ENCODE measurements at regions not wholly inside any gene's neighbourhood (a gene's known extent, or its start where the extent isn't known, plus 50 kb on each side); places are given as distances from the start of the nearest gene placed in this dataset.
A peak's percentile ranks its signal among the peaks of the same experiment; 100 is the strongest.

- H3K27ac ChIP-seq (ENCODE audit: low read depth), result no peak overlapping the region
- no peaks in the 10 kb centered on the region for H3K4me1 ChIP-seq (ENCODE audit: insufficient read depth)
- WGBS, result 35% methylated on average over 3 of the region's 3 CpGs
- no peak overlapping the region for H3K4me3 ChIP-seq (ENCODE audit: low read depth, low read length)
- H3K36me3 ChIP-seq (ENCODE audit: insufficient read depth), result no peaks in the 10 kb centered on the region
- DNase-seq (ENCODE audit: extremely low spot score), result peak; percentile 26
Measured at GRCh38 chr4:142983065-142983464, 137.0 kb upstream of the INPP4B start.

DNA sequence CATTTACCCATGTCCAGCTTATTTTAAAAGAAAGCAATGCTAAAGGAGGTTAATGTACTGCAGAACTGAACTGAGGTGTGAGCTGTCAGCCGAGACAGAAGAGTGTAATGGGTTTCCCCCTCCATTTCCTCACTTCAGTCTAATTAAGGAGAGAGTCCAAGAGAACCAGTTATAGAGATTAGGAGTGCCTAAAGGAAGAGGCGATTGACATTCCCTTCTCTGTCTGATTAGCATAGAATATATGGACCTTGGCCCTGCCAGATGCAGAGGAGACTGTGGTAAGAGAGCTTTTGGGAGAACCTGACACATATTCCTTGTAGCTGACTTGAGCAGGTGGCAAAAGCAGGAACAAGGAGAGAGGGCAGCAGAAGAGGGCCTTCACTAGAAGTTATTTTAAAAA is 137.5 kb upstream of the INPP4B start:
- H3K4me3 ChIP-seq (ENCODE audit: low read depth, low read length), result no peak overlapping the region
- no peak overlapping the region for H3K27ac ChIP-seq (ENCODE audit: low read depth)
- no peak for DNase-seq (ENCODE audit: extremely low spot score)
- no peaks in the 10 kb centered on the region for H3K36me3 ChIP-seq (ENCODE audit: insufficient read depth)
- WGBS, result 64% methylated on average over 2 of the region's 2 CpGs
- no peaks in the 10 kb centered on the region for H3K4me1 ChIP-seq (ENCODE audit: insufficient read depth)

DNA sequence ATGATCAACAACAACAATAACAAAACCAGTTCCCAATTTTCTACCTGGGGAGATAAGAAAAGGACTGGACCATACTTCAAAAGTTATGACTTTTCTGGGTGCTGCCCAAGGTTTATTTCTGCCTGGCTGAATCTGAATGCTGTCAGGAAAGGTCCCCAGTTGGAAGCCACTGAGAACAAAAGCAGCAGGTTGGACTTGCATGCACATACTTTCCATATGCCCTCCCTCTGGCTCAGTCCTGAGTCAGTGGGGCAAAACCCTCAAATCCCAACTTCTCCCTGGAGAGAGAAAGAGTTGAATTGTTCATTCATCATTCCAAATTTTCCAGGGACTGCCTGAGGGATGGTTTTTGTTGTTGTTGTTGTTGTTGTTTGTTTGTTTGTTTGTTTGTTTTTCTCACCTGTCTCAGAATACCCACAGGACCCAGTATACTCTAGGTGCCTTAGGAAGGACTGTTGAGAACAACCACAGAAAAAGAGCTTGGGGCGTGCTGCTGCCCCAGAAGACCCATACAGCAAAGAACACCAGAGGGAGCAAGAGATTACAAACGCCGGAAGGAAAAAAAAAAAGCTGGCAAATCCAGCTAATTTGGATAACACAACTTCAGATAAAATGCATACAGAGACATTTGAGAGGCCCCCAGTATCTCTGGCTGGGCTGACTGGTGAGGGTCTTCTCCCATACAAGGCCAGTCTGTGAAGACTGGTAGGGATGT is 138.9 kb upstream of the INPP4B start:
- no peak for DNase-seq (ENCODE audit: extremely low spot score)
- Histone ChIP-seq H3K36me3 (ENCODE audit: insufficient read depth) (no peaks in the 10 kb centered on the region), H3K4me1 (ENCODE audit: insufficient read depth) (no peaks in the 10 kb centered on the region), H3K27ac (ENCODE audit: low read depth) (no peak overlapping the region), H3K4me3 (ENCODE audit: low read depth, low read length) (no peak overlapping the region)
- WGBS, result 56% methylated on average over 3 of the region's 3 CpGs

DNA sequence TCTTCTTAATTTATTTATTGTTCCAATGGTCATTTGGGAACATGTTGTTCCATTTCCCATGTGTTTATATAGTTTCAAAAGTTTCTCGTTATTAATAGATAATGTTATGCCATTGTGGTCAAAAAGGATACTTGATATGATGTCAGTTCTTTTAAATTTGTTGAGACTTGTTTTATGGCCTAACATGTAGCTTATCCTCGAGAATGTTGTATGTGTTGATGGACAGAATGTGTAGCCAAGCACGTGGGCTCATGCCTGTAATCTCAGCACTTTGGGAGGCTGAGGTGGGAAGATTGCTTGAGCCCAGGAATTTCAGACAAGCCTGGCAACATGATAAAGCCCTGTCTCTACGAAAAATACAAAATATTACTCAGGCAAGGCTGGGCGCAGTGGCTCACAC is 168.5 kb upstream of the USP38 start:
- Histone ChIP-seq H3K4me3 (ENCODE audit: low read depth, low read length) (no peak overlapping the region), H3K36me3 (ENCODE audit: insufficient read depth) (no peaks in the 10 kb centered on the region), H3K4me1 (ENCODE audit: insufficient read depth) (no peaks in the 10 kb centered on the region), H3K27ac (ENCODE audit: low read depth) (no peak overlapping the region)
- DNase-seq (ENCODE audit: extremely low spot score), result no peak
- whole genome bisulfite sequencing, result 50% methylated on average over 5 of the region's 5 CpGs

DNA sequence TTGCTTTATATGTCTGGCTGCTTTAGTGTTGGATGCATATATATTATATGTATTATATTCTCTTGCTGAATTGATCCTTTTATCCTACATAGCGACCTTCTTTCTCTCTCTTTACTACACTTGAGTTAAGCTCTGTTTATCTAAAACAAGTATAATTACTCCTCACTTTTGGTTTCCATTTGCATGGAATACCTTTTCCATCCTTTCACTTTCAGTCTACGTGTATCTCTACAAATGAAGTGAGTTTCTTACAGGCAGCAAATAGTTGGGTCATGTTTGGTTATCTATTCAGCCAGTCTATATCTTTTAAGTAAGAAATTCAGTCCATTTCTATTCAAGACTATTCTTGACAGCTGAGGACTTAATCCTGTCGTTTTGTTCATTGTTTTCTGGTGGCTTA is 167.5 kb upstream of the USP38 start:
- DNase-seq (ENCODE audit: extremely low spot score), result no peak
- Histone ChIP-seq H3K4me1 (ENCODE audit: insufficient read depth) (no peaks in the 10 kb centered on the region), H3K36me3 (ENCODE audit: insufficient read depth) (no peaks in the 10 kb centered on the region), H3K4me3 (ENCODE audit: low read depth, low read length) (no peak overlapping the region), H3K27ac (ENCODE audit: low read depth) (no peak overlapping the region)
- 61% methylated on average over 3 of the region's 3 CpGs for WGBS

DNA sequence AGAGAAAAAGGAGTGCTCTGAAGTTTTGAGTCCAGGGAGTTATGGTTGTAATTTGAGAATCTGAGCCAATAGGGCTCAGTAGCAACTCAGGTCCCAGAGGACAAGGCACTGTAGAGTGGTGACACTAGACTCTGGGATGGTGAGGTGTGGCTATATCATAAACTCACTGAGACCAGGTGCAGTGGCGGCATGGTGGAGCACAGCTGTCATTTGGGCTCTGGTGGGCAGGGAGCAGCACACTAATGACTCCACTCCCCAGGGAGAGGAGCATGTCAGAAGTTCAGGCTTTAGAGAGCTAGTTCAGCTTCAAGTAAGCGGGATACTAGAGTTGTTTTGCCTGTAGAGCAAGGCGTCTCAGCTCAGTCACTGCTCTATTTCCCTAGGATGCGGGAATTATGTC is 165.4 kb upstream of the USP38 start:
- 96% methylated on average over 4 of the region's 4 CpGs for WGBS

DNA sequence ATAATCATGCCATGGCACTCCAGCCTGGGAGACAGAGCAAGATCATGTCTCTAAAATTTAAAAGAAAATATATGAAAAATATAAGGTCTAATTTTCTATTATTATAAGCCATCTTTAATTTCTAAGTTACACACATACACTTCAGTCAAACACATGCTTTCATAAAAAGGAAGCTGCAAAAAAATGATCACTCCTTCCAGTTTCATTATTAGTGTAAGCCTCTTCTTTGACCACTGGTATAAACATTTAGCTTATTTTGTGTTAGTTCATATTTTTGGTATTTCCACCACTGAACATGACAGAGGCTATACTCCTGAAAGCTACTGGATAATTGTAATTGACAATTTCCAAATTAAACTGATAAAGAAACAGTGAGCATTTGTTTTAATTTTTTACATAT is 163.3 kb upstream of the USP38 start:
- H3K27ac ChIP-seq (ENCODE audit: low read depth), result no peak overlapping the region
- no peaks in the 10 kb centered on the region for H3K36me3 ChIP-seq (ENCODE audit: insufficient read depth)
- no peak for DNase-seq (ENCODE audit: extremely low spot score)
- no peak overlapping the region for H3K4me3 ChIP-seq (ENCODE audit: low read depth, low read length)
- H3K4me1 ChIP-seq (ENCODE audit: insufficient read depth), result no peaks in the 10 kb centered on the region

More for the DNA sequence above, 165.4 kb upstream of the USP38 start:
- no peak for DNase-seq (ENCODE audit: extremely low spot score)
- H3K4me1 ChIP-seq (ENCODE audit: insufficient read depth), result no peaks in the 10 kb centered on the region
- H3K27ac ChIP-seq (ENCODE audit: low read depth), result no peak overlapping the region
- H3K36me3 ChIP-seq (ENCODE audit: insufficient read depth), result no peaks in the 10 kb centered on the region
- H3K4me3 ChIP-seq (ENCODE audit: low read depth, low read length), result no peak overlapping the region

- no peaks in the 10 kb centered on the region for H3K36me3 ChIP-seq (ENCODE audit: insufficient read depth)
- no peak overlapping the region for H3K27ac ChIP-seq (ENCODE audit: low read depth)
- DNase-seq (ENCODE audit: extremely low spot score), result no peak
- H3K4me1 ChIP-seq (ENCODE audit: insufficient read depth), result no peaks in the 10 kb centered on the region
- H3K4me3 ChIP-seq (ENCODE audit: low read depth, low read length), result no peak overlapping the region
Measured at GRCh38 chr4:143023239-143023918, 161.3 kb upstream of the USP38 start.

DNA sequence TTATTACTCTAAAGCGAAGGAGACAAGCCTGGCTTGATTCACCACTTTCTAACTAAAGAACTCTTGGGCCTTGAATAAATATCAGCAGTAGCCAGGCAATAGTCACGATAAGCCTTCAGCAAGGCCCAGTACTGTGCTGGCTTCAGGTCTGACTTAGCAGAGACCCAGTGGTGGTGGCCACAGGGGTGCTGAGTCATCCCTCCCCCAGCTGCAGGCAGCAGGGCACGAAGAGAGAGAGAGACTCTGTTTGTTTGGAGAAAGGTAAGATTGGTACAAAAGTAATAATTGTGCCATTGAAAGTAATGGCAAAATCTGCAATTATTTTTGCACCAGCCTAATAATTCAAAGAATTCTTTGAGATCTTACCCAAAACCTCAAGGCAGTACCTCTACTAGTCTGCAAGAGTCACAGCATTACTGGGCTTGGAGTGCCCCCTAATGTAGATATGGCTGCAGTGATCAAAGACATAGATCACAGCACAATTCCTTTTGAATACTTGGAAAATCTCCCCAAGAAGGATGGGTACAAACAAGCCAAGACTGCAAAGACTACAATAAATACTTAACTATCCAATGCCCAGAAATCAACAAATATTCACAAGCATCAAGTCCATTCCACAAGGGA is 159.5 kb upstream of the USP38 start:
- Histone ChIP-seq H3K36me3 (ENCODE audit: insufficient read depth) (no peaks in the 10 kb centered on the region), H3K4me1 (ENCODE audit: insufficient read depth) (no peaks in the 10 kb centered on the region), H3K27ac (ENCODE audit: low read depth) (no peak overlapping the region), H3K4me3 (ENCODE audit: low read depth, low read length) (no peak overlapping the region)
- DNase-seq (ENCODE audit: extremely low spot score), result no peak
- 76% methylated on average over 3 of the region's 3 CpGs for WGBS

DNA sequence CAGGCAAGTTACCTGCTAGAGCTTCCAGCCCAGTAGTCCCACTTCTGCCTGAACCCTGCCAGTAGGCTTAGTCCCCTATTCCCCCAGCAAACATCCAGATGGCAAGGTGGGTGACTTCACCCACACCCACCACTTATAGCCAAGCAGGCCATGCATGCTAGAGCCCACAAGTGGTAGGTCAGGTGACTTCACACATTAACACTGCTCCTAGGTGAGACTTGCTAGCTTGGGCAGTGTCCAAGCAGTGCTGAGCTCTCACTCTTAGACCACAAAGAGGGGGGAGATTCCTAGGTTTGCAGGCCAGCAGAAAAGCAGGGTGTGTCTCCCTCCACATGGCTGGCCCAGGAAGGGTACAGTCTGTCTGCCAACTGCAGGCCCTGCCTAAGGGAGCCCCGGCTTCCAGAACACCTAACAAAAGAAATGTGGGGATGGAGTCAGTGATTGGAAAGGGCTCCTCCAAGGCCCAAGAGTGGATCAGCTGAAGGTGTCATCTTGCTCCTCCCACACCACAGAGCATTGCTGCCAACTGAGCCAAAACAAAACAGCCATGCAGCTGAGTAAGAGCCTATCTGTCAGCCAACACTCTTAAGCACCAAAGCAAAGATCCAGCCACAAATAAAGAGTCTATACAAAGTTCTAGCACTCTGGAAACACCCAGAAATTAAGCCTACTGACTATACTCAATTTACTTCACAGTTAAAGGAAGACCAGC is 158.1 kb upstream of the USP38 start:
- no peak for DNase-seq (ENCODE audit: extremely low spot score)
- WGBS, result 85% methylated on average over 1 of the region's 1 CpG
- H3K27ac ChIP-seq (ENCODE audit: low read depth), result no peak overlapping the region
- H3K4me3 ChIP-seq (ENCODE audit: low read depth, low read length), result no peak overlapping the region
- no peaks in the 10 kb centered on the region for H3K36me3 ChIP-seq (ENCODE audit: insufficient read depth)
- no peaks in the 10 kb centered on the region for H3K4me1 ChIP-seq (ENCODE audit: insufficient read depth)

DNA sequence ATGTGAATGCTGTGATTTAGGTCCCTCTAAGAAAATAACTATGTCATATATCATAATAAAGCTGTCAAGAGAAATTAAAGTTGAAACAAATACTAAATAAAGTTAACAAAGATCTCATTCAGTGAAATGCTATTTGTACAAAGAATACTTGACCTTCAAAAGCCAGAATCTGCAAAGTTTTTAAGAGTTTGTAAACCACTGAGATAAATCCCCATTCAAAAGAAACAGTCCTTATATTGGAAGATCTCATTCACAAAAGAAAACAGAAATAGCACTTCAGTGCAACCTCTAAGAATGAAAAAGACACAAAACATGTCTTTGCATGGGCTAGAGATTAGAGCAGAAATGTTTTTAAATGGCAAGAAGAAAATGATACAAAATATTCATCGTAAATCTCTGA is 149.1 kb upstream of the USP38 start:
- DNase-seq (ENCODE audit: extremely low spot score), result no peak
- Histone ChIP-seq H3K4me3 (ENCODE audit: low read depth, low read length) (no peak overlapping the region), H3K36me3 (ENCODE audit: insufficient read depth) (no peaks in the 10 kb centered on the region), H3K27ac (ENCODE audit: low read depth) (no peak overlapping the region), H3K4me1 (ENCODE audit: insufficient read depth) (no peaks in the 10 kb centered on the region)
- WGBS, result 87% methylated on average over 1 of the region's 1 CpG

DNA sequence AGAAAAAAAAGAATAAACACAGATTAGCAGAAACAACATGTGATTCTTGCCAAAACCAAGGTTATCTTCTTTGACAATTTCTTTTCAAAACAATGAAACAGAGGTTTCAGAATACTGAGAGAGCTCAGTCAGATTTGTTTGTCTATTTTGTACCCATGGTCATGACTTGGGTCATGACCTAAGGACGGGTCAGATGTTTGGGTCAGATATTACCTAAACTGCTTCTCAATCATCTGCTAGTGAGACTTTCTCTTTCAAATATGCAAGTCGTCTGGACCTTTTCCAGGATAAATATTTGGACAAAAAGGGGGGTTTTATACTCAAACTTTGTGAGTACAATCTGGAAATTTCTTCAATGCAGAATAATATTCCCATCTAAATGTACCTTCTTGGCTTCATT is 148.3 kb upstream of the USP38 start:
- H3K4me1 ChIP-seq (ENCODE audit: insufficient read depth), result no peaks in the 10 kb centered on the region
- H3K27ac ChIP-seq (ENCODE audit: low read depth), result no peak overlapping the region
- WGBS, result 76% methylated on average over 2 of the region's 2 CpGs
- no peaks in the 10 kb centered on the region for H3K36me3 ChIP-seq (ENCODE audit: insufficient read depth)
- H3K4me3 ChIP-seq (ENCODE audit: low read depth, low read length), result no peak overlapping the region
- DNase-seq (ENCODE audit: extremely low spot score), result no peak

- no peaks in the 10 kb centered on the region for H3K4me1 ChIP-seq (ENCODE audit: insufficient read depth)
- H3K36me3 ChIP-seq (ENCODE audit: insufficient read depth), result no peaks in the 10 kb centered on the region
- WGBS, result 69% methylated on average over 4 of the region's 4 CpGs
- no peak overlapping the region for H3K4me3 ChIP-seq (ENCODE audit: low read depth, low read length)
- H3K27ac ChIP-seq (ENCODE audit: low read depth), result no peak overlapping the region
- DNase-seq (ENCODE audit: extremely low spot score), result no peak
Measured at GRCh38 chr4:143046454-143046853, 138.3 kb upstream of the USP38 start.

- Histone ChIP-seq H3K4me1 (ENCODE audit: insufficient read depth) (no peaks in the 10 kb centered on the region), H3K27ac (ENCODE audit: low read depth) (no peak overlapping the region), H3K4me3 (ENCODE audit: low read depth, low read length) (no peak overlapping the region), H3K36me3 (ENCODE audit: insufficient read depth) (no peaks in the 10 kb centered on the region)
- 91% methylated on average over 4 of the region's 4 CpGs for WGBS
- no peak for DNase-seq (ENCODE audit: extremely low spot score)
Measured at GRCh38 chr4:143046906-143047305, 137.8 kb upstream of the USP38 start.
